Left ventricle myocardium inferior (tissue), 1 donor: ENCODE measurements at regions not wholly inside any gene's neighbourhood (a gene's known extent, or its start where the extent isn't known, plus 50 kb on each side); places are given as distances from the start of the nearest gene placed in this dataset.

Experiments
- DNase-seq: peaks from one replicate; pipeline ENCODE4 v3.0.0-alpha.2; 2020
- H3K27ac ChIP-seq: fragments of 200-600 bp; replicated peaks from 2 replicates; pipeline ENCODE4 v1.8.0; 2021
- H3K27me3 ChIP-seq: fragments of 200-600 bp; 2 replicates; pipeline ENCODE4 v1.8.0; 2021; ENCODE audit warnings: low read depth
- H3K36me3 ChIP-seq: fragments of 200-600 bp; 2 replicates; pipeline ENCODE4 v1.8.0; 2021
- H3K4me1 ChIP-seq: fragments of 200-600 bp; 2 replicates; pipeline ENCODE4 v1.8.0; 2021
- H3K4me3 ChIP-seq: fragments of 200-600 bp; 2 replicates; pipeline ENCODE4 v1.8.0; 2021; ENCODE audit warnings: mild to moderate bottlenecking, moderate library complexity
- H3K9me3 ChIP-seq: fragments of 200-600 bp; replicated peaks from 2 replicates; pipeline ENCODE4 v1.8.0; 2021
- CTCF ChIP-seq: fragments of 200-600 bp; IDR thresholded peaks from 2 replicates; pipeline ENCODE4 v1.8.0; 2021; ENCODE audit warnings: antibody characterized with exemption, mild to moderate bottlenecking, borderline replicate concordance
- intact Hi-C: fragments of 100-400 bp; cut with micrococcal nuclease; formaldehyde crosslinking; loops from one replicate; pipeline ENCODE4 v1.11.0; 2022
- donor health status: DM: no; HTN: yes; CAD: no; lungs with severe emphysema.

GRCh38 chr16:79810449-79811189 is 210.1 kb upstream of the MAF start:
- Histone ChIP-seq H3K4me3 (no peak overlapping the region), H3K27me3 (peaks cover 11% of the 10 kb centered on the region), H3K27ac (no peak overlapping the region), H3K4me1 (no peaks in the 10 kb centered on the region), H3K36me3 (no peaks in the 10 kb centered on the region), H3K9me3 (no peaks in the 10 kb centered on the region)
- intact Hi-C loops = no loop called here
- no peak for TF ChIP-seq CTCF
- DNase-seq = no peak

GRCh38 chr16:79809376-79809775 is 208.8 kb upstream of the MAF start:
- intact Hi-C loops = no loop called here
- DNase-seq = no peak
- TF ChIP-seq CTCF = no peak

GRCh38 chr16:79808731-79809130 is 208.2 kb upstream of the MAF start:
- no peak overlapping the region for H3K4me3 ChIP-seq
- TF ChIP-seq CTCF = no peak
- no peaks in the 10 kb centered on the region for H3K9me3 ChIP-seq
- no peaks in the 10 kb centered on the region for H3K4me1 ChIP-seq
- H3K36me3 ChIP-seq = no peaks in the 10 kb centered on the region
- peaks cover 11% of the 10 kb centered on the region for H3K27me3 ChIP-seq
- intact Hi-C loops = no loop called here
- no peak overlapping the region for H3K27ac ChIP-seq
- no peak for DNase-seq

More at GRCh38 chr16:79809376-79809775, 208.8 kb upstream of the MAF start:
- H3K36me3 ChIP-seq = no peaks in the 10 kb centered on the region
- H3K27ac ChIP-seq = no peak overlapping the region
- H3K27me3 ChIP-seq = peaks cover 11% of the 10 kb centered on the region
- no peaks in the 10 kb centered on the region for H3K4me1 ChIP-seq
- no peaks in the 10 kb centered on the region for H3K9me3 ChIP-seq
- H3K4me3 ChIP-seq = no peak overlapping the region

- no peak overlapping the region for H3K27ac ChIP-seq
- H3K4me3 ChIP-seq = no peak overlapping the region
- DNase-seq = no peak
- H3K9me3 ChIP-seq = no peaks in the 10 kb centered on the region
- H3K27me3 ChIP-seq = peaks cover 11% of the 10 kb centered on the region
- no peaks in the 10 kb centered on the region for H3K36me3 ChIP-seq
- no peak for TF ChIP-seq CTCF
- intact Hi-C loops = no loop called here
- H3K4me1 ChIP-seq = no peaks in the 10 kb centered on the region
Measured at GRCh38 chr16:79806757-79807156, 206.2 kb upstream of the MAF start.

- H3K27me3 ChIP-seq = peaks cover 11% of the 10 kb centered on the region
- no peaks in the 10 kb centered on the region for H3K36me3 ChIP-seq
- intact Hi-C loops = no loop called here
- no peak for TF ChIP-seq CTCF
- H3K27ac ChIP-seq = no peak overlapping the region
- H3K4me1 ChIP-seq = no peaks in the 10 kb centered on the region
- H3K4me3 ChIP-seq = no peak overlapping the region
- no peaks in the 10 kb centered on the region for H3K9me3 ChIP-seq
- no peak for DNase-seq
Measured at GRCh38 chr16:79805621-79806020, 205.1 kb upstream of the MAF start.
